B cell (primary cell): ENCODE measurements at regions not wholly inside any gene's neighbourhood (a gene's known extent, or its start where the extent isn't known, plus 50 kb on each side); places are given as distances from the start of the nearest gene placed in this dataset.

Source experiments
- ATAC-seq: fragments of 200-7000 bp; cut with Tn5 transposase; one replicate; pipeline ENCODE4 v1.10.0; 2021; ENCODE audit warnings: low read depth, mild to moderate bottlenecking, moderate number of reproducible peaks, moderate library complexity
- CTCF ChIA-PET: fragments of 350-600 bp; sonication (Branson Sonifier 250); formaldehyde crosslinking; loops from one replicate; lab custom pipeline; 2021; ENCODE audit warnings: antibody characterized with exemption, inconsistent platforms; lab: Charles Lee
- POLR2A ChIA-PET: fragments of 350-600 bp; sonication (Branson Sonifier 250); formaldehyde crosslinking; loops from one replicate; lab custom pipeline; 2021; ENCODE audit warnings: antibody characterized with exemption; lab: Charles Lee
- DNase-seq: peaks from one replicate; pipeline ENCODE4 v3.0.0; 2013
- H2AFZ ChIP-seq: 2 replicates; pipeline ENCODE4 v1.6.1; 2012; ENCODE audit warnings: mild to moderate bottlenecking, low read depth, low read length; ENCODE audit not compliant: insufficient read depth, poor library complexity, severe bottlenecking
- H3K27ac ChIP-seq, 2 donors: 1 replicate in 1 of 2; 2 replicates in 1 of 2; pipeline ENCODE4 v1.5.1; 2012 to 2013; ENCODE audit warnings: low read length in 2 of 2, mild to moderate bottlenecking in 2 of 2, moderate library complexity in 1 of 2
- H3K27me3 ChIP-seq, 4 experiments: fragments of 200-600 bp in 1 of 4; sonication (generic) in 1 of 4; replicated peaks in 1 of 4; 1 replicate in 2 of 4; 2 replicates in 2 of 4; pipeline versions ENCODE4 v1.6.1 to v1.7.0; 2013 to 2016; ENCODE audit warnings: low read length in 3 of 4, mild to moderate bottlenecking in 2 of 4, mixed read lengths in 1 of 4, moderate library complexity in 1 of 4; ENCODE audit not compliant: insufficient read depth in 4 of 4, control insufficient read depth in 3 of 4; ENCODE audit errors: control extremely low read depth in 1 of 4
- H3K36me3 ChIP-seq, 2 experiments: replicated peaks in 1 of 2; 1 replicate in 1 of 2; 2 replicates in 1 of 2; pipeline versions ENCODE4 v1.6.1 to v1.7.1; 2013; ENCODE audit warnings: low read length in 1 of 2; ENCODE audit not compliant: insufficient read depth in 2 of 2, control insufficient read depth in 1 of 2; ENCODE audit errors: control extremely low read depth in 1 of 2, extremely low read depth in 1 of 2
- H3K4me1 ChIP-seq, 2 donors: fragments of 200-600 bp in 1 of 2; sonication (generic) in 1 of 2; 1 replicate in 1 of 2; 2 replicates in 1 of 2; pipeline versions ENCODE4 v1.5.1 to v1.6.1; 2013 to 2017; ENCODE audit warnings: low read length in 2 of 2; ENCODE audit not compliant: control insufficient read depth in 2 of 2, insufficient read depth in 2 of 2
- H3K4me2 ChIP-seq: replicated peaks from 2 replicates; pipeline ENCODE3; 2012; ENCODE audit warnings: mild to moderate bottlenecking, low read depth, low read length; ENCODE audit not compliant: poor library complexity, severe bottlenecking
- H3K4me3 ChIP-seq, 5 experiments: fragments of 200-600 bp in 1 of 5; sonication (generic) in 1 of 5; 1 replicate in 3 of 5; 2 replicates in 2 of 5; pipeline versions ENCODE4 v1.5.1 to v1.7.0; 2011 to 2016; ENCODE audit warnings: low read length in 4 of 5, mild to moderate bottlenecking in 4 of 5, low read depth in 2 of 5, control low read depth in 1 of 5, moderate library complexity in 1 of 5; ENCODE audit not compliant: insufficient read depth in 1 of 5; ENCODE audit errors: control extremely low read depth in 1 of 5, extremely low read depth in 1 of 5
- H3K79me2 ChIP-seq: fragments of 200-600 bp; sonication (generic); one replicate; pipeline ENCODE4 v1.6.0; 2016; ENCODE audit warnings: low read length; ENCODE audit not compliant: control insufficient read depth, insufficient read depth
- H3K9ac ChIP-seq: fragments of 200-600 bp; sonication (generic); 2 replicates; pipeline ENCODE4 v1.6.1; 2017; ENCODE audit warnings: mild to moderate bottlenecking, low read length, moderate library complexity
- H3K9me3 ChIP-seq, 3 donors: one replicate each; pipeline versions ENCODE4 v1.6.1 to v1.7.1; 2013; ENCODE audit warnings: low read length in 2 of 3; ENCODE audit not compliant: control insufficient read depth in 2 of 3, insufficient read depth in 1 of 3; ENCODE audit errors: control extremely low read depth in 1 of 3
- H4K20me1 ChIP-seq: 2 replicates; pipeline ENCODE4 v1.6.0; 2012; ENCODE audit warnings: mild to moderate bottlenecking, low read length; ENCODE audit not compliant: insufficient read depth, control insufficient read depth, poor library complexity, severe bottlenecking
- H3K27ac Mint-ChIP-seq: one replicate; pipeline ENCODE4 v1.8.0; 2021; ENCODE audit warnings: mixed read lengths
- H3K27me3 Mint-ChIP-seq: one replicate; pipeline ENCODE4 v1.8.0; 2021; ENCODE audit warnings: mixed read lengths
- H3K4me1 Mint-ChIP-seq: one replicate; pipeline ENCODE4 v1.8.0; 2021; ENCODE audit warnings: mixed read lengths
- H3K4me3 Mint-ChIP-seq: one replicate; pipeline ENCODE4 v1.8.0; 2021; ENCODE audit warnings: mixed read lengths
- H3K9me3 Mint-ChIP-seq: one replicate; pipeline ENCODE4 v1.8.0; 2022; ENCODE audit warnings: mixed read lengths; ENCODE audit not compliant: insufficient read depth
- EZH2 ChIP-seq: IDR thresholded peaks from 2 replicates; pipeline ENCODE4 v1.6.1; 2012; ENCODE audit warnings: borderline replicate concordance, low read depth, mild to moderate bottlenecking, moderate library complexity, low read length; ENCODE audit not compliant: insufficient read depth, poor library complexity, severe bottlenecking
- WGBS: methylation state at CpG from one replicate; pipeline ENCODE4 v1.1.5; 2013; ENCODE audit warnings: missing lambda C conversion rate; ENCODE audit not compliant: insufficient coverage; 5-methylcytosine and 5-hydroxymethylcytosine counted together
- intact Hi-C: fragments of 100-400 bp; cut with micrococcal nuclease; formaldehyde crosslinking; loops from one replicate; pipeline ENCODE4 v1.10.0; 2022
- TF ChIP-seq, protein P1 (sequence below): fragments of 200-600 bp; IDR thresholded peaks from one replicate; pipeline ENCODE4 v1.8.0; 2022; ENCODE audit warnings: antibody characterized with exemption, mild to moderate bottlenecking

DNA sequence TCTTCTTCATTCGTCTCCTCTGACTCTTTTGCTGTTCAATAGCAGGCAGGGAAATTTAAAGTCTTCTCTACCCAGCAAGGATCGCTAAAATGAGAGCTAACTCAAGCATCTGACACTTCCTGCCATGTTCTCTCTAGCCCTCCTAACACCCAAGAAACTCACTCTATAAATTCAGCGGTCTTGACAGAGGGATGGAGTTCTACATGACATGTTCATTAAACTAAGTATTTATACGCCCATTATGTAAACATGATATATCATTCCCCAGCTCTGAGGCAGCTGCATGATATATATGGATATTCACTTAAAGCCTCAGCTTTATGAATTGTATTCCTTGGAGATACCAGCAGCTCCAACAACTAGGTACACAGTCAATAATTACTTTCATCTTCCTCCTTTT lies 231.0 kb downstream of the METTL4 start:
- ChIA-PET CTCF (interaction anchor here (6.2 to 6.5 kb wide), 2 partner anchors 202 to 208 kb away, joined by 45 to 89 read pairs; no protein-coding TSS in a partner anchor), POLR2A (no interaction called here)
- no peak overlapping the region for H3K9ac ChIP-seq
- H3K4me1 ChIP-seq, result no peaks in the 10 kb centered on the region
- ATAC-seq (no peak), DNase-seq (no peak)
- intact Hi-C loops, result no loop called here
- H3K9me3 ChIP-seq, result no peaks in the 10 kb centered on the region
- no peak overlapping the region for H2AFZ ChIP-seq
- H3K4me3 Mint-ChIP-seq, result no peak overlapping the region
- no peaks in the 10 kb centered on the region for H3K4me1 Mint-ChIP-seq
- no peaks in the 10 kb centered on the region for H3K36me3 ChIP-seq
- peaks cover 22% of the 10 kb centered on the region for H3K27me3 Mint-ChIP-seq
- no peak overlapping the region for H3K27ac ChIP-seq
- 100% methylated on average over 1 of the region's 4 CpGs for WGBS
- H4K20me1 ChIP-seq, result no peaks in the 10 kb centered on the region
- H3K79me2 ChIP-seq, result no peaks in the 10 kb centered on the region
- H3K27me3 ChIP-seq, result peaks cover 0 to 4% (median 0%) of the 10 kb centered on the region in 4 experiments
- H3K9me3 Mint-ChIP-seq, result no peaks in the 10 kb centered on the region
- no peak overlapping the region for H3K4me2 ChIP-seq
- H3K27ac Mint-ChIP-seq, result no peak overlapping the region
- no peak overlapping the region for H3K4me3 ChIP-seq
- no peak for TF ChIP-seq EZH2
- TF ChIP-seq, protein P1, sequence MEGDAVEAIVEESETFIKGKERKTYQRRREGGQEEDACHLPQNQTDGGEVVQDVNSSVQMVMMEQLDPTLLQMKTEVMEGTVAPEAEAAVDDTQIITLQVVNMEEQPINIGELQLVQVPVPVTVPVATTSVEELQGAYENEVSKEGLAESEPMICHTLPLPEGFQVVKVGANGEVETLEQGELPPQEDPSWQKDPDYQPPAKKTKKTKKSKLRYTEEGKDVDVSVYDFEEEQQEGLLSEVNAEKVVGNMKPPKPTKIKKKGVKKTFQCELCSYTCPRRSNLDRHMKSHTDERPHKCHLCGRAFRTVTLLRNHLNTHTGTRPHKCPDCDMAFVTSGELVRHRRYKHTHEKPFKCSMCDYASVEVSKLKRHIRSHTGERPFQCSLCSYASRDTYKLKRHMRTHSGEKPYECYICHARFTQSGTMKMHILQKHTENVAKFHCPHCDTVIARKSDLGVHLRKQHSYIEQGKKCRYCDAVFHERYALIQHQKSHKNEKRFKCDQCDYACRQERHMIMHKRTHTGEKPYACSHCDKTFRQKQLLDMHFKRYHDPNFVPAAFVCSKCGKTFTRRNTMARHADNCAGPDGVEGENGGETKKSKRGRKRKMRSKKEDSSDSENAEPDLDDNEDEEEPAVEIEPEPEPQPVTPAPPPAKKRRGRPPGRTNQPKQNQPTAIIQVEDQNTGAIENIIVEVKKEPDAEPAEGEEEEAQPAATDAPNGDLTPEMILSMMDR, result no peak

DNA sequence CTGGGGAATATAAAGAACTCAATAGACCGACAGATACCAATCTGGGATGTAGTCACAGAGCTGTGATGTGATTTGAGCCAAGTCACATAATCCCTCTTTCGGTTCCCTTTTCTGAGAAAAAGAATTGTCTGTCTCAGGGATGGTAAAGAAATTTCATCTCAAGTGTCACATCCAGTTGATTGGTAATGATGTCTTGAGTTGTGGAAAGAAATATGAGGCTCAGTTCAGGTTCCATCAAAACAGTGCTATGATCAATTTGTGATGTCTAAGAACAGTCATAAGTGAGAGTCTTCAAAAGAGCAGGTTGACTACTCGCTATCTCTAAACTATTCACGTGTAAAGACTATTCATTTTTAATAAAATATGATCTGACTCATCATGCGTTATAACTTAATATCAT lies 223.3 kb downstream of the METTL4 start:
- Histone ChIP-seq H3K4me3 (no peak overlapping the region), H3K27ac (no peak overlapping the region), H3K9ac (no peak overlapping the region), H3K79me2 (no peaks in the 10 kb centered on the region), H3K4me2 (no peak overlapping the region), H3K36me3 (no peaks in the 10 kb centered on the region), H3K27me3 (no peaks in the 10 kb centered on the region), H3K9me3 (peaks cover 0 to 4% (median 0%) of the 10 kb centered on the region in 3 donors), H2AFZ (no peak overlapping the region), H4K20me1 (no peaks in the 10 kb centered on the region), H3K4me1 (no peaks in the 10 kb centered on the region)
- DNase-seq (no peak), ATAC-seq (no peak)
- ChIA-PET POLR2A (no interaction called here), CTCF (no interaction called here)
- H3K27me3 Mint-ChIP-seq, result peaks cover 13% of the 10 kb centered on the region
- intact Hi-C loops, result no loop called here
- no peaks in the 10 kb centered on the region for H3K4me1 Mint-ChIP-seq
- H3K27ac Mint-ChIP-seq, result no peak overlapping the region
- H3K4me3 Mint-ChIP-seq, result no peak overlapping the region
- no peaks in the 10 kb centered on the region for H3K9me3 Mint-ChIP-seq
- TF ChIP-seq, protein P1, result no peak
- no peak for TF ChIP-seq EZH2
- WGBS, result no CpG with 5 or more reads among the region's 5 CpGs
